Mucosa of descending colon (tissue), 3 donors: ENCODE measurements at regions not wholly inside any gene's neighbourhood (a gene's known extent, or its start where the extent isn't known, plus 50 kb on each side); places are given as distances from the start of the nearest gene placed in this dataset.

Experiments
- ATAC-seq: fragments of 200-7000 bp; cut with Tn5 transposase; one replicate; pipeline ENCODE4 v1.9.1; 2020; ENCODE audit warnings: mild to moderate bottlenecking, moderate library complexity
- DNase-seq, 3 donors: peaks; one replicate each; pipeline ENCODE4 v3.0.0-alpha.2; 2020
- H3K36me3 ChIP-seq: fragments of 200-600 bp; one replicate; pipeline ENCODE4 v1.8.0; 2021; ENCODE audit warnings: low read depth, mild to moderate bottlenecking
- H3K4me1 ChIP-seq: fragments of 200-600 bp; one replicate; pipeline ENCODE4 v1.8.0; 2021; ENCODE audit warnings: low read depth, mild to moderate bottlenecking
- H3K4me3 ChIP-seq: fragments of 200-600 bp; one replicate; pipeline ENCODE4 v1.8.0; 2021; ENCODE audit warnings: mild to moderate bottlenecking
- H3K9me3 ChIP-seq: fragments of 200-600 bp; one replicate; pipeline ENCODE4 v1.8.0; 2021; ENCODE audit warnings: mild to moderate bottlenecking
- intact Hi-C, 2 donors: fragments of 100-400 bp; cut with DNase I in 1 of 2; cut with micrococcal nuclease in 1 of 2; formaldehyde crosslinking; loops; one replicate each; pipeline versions ENCODE4 v1.11.0 to v1.11.1; 2022; cut with DNase I, micrococcal nuclease
- TF ChIP-seq, protein P1 (sequence below): fragments of 200-600 bp; IDR thresholded peaks from one replicate; pipeline ENCODE4 v1.8.0; 2022; ENCODE audit warnings: antibody characterized with exemption, mild to moderate bottlenecking
- donor health status: DM: no; HTN: no; CAD: no; lungs with moderate emphysema.
- donor health status: DM: no; HTN: no; CAD: no.
- donor health status: DM: no; HTN: yes; CAD: no.

DNA sequence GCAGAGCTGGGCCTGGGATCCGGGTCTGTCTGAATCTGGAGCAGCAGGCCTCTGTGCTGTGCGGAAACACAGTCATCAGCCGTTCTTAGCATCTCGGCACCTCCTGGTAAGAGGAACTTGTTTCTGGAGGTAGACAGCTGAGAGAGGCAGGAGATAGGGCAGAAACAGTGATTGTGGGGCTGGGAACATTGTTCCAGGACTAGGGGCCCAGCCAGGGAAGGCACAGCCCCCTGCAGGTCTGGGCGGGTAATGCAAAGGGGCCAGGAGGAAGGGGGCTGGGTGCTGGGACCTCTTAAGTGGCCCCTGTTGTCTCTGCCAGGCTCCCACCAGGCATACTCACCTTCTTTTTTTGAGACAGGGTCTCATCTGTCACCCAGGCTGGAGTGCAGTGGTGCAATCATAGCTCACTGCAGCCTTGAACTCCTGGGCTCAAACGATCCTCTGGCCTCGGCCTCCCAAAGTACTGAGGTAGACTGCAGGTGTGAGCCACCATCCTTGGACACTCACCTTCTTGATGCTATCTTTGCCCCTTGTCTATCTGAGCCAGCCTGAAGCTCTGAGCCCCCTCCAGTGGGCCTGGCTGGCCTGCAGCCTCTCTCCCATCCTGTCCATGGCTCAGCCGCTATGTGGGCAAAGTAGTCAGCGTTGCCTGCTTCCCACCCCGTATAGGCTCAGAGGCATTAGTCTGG lies 134.3 kb upstream of the ZBTB40 start:
- TF ChIP-seq, protein P1, sequence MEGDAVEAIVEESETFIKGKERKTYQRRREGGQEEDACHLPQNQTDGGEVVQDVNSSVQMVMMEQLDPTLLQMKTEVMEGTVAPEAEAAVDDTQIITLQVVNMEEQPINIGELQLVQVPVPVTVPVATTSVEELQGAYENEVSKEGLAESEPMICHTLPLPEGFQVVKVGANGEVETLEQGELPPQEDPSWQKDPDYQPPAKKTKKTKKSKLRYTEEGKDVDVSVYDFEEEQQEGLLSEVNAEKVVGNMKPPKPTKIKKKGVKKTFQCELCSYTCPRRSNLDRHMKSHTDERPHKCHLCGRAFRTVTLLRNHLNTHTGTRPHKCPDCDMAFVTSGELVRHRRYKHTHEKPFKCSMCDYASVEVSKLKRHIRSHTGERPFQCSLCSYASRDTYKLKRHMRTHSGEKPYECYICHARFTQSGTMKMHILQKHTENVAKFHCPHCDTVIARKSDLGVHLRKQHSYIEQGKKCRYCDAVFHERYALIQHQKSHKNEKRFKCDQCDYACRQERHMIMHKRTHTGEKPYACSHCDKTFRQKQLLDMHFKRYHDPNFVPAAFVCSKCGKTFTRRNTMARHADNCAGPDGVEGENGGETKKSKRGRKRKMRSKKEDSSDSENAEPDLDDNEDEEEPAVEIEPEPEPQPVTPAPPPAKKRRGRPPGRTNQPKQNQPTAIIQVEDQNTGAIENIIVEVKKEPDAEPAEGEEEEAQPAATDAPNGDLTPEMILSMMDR, result no peak
- intact Hi-C loops, result no loop called here
- H3K4me1 ChIP-seq, result no peaks in the 10 kb centered on the region
- no peaks in the 10 kb centered on the region for H3K9me3 ChIP-seq
- ATAC-seq, result peak; percentile 36
- no peak overlapping the region for H3K4me3 ChIP-seq
- no peaks in the 10 kb centered on the region for H3K36me3 ChIP-seq
- DNase-seq, result no peak

DNA sequence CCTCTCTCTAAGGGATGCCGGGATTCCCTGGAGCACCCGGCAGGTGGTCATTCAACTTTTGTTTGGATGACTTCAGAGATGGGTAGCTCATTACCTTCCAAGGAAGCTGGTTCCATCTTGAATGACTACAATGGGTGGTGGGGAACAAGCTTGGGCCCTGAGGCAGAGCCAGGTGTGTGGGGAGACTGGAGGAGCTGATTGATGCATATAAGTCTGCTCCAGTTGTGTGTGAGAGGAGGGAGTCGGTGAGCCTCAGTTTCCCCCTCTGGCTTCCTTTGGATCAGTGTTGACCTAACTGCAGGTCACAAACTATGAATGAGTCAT lies 133.8 kb upstream of the ZBTB40 start:
- intact Hi-C loops, result no loop called here
- TF ChIP-seq, protein P1, result no peak
- H3K4me1 ChIP-seq, result no peaks in the 10 kb centered on the region
- H3K9me3 ChIP-seq, result no peaks in the 10 kb centered on the region
- no peak for ATAC-seq
- DNase-seq, result no peak
- H3K36me3 ChIP-seq, result no peaks in the 10 kb centered on the region
- no peak overlapping the region for H3K4me3 ChIP-seq

DNA sequence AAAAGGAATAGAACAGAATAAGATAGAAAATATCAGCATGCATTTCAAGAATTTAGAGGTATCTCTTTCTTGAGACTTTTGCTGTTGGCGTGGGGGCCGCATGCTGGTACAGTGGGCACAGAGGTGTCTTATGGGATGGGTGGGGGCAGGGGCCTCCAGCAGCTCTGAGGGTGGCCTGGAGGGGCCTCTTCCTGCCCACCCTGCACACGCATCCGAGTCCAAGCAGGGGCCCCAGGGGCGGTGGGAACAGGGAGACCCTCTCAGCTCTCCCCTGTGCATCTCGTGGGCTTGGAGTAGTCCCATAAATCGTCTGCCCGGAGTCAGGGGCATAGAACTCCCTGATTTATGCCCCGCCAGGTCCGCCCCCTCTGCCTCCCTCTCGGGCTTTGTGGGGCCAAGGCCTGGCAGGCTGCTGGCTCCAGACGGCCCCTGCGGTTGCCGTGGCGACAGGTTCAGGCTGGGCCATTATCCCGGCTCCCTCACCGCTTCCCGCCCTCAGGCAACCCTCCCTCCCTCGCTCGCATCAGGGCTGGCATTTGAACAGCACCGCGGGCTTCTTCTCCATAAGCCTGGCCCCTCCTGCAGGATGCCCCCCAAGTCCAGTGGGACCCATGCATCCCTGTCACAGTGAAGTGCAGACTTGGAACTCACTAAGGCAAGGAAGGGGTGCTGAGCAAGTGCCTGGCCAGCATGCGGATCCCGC lies 133.2 kb upstream of the ZBTB40 start:
- ATAC-seq (no peak), DNase-seq (no peak)
- intact Hi-C loops, result no loop called here
- Histone ChIP-seq H3K4me3 (no peak overlapping the region), H3K9me3 (no peaks in the 10 kb centered on the region), H3K36me3 (no peaks in the 10 kb centered on the region), H3K4me1 (no peaks in the 10 kb centered on the region)
- TF ChIP-seq, protein P1, result no peak

DNA sequence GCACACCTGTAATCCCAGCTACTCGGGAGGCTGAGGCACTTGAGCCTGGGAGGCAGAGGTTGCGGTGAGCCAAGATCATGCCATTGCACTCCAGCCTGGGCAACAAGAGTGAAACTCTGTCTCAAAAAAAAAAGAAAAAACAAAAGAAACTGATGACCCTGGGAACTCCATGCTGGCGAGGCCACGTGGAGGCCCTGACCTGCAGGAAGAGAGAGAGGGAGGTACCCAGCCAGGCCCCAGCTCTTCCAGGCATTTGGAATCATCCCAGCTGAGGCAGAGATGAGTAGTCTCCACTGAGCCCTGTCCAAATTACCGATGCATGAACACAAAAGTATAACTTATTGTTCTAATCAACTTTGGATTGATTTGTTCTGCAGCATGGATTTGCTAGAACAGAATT lies 132.0 kb upstream of the ZBTB40 start:
- Histone ChIP-seq H3K4me1 (no peaks in the 10 kb centered on the region), H3K9me3 (no peaks in the 10 kb centered on the region), H3K36me3 (no peaks in the 10 kb centered on the region), H3K4me3 (no peak overlapping the region)
- TF ChIP-seq, protein P1, result no peak
- ATAC-seq (no peak), DNase-seq (no peak)
- intact Hi-C loops, result no loop called here

DNA sequence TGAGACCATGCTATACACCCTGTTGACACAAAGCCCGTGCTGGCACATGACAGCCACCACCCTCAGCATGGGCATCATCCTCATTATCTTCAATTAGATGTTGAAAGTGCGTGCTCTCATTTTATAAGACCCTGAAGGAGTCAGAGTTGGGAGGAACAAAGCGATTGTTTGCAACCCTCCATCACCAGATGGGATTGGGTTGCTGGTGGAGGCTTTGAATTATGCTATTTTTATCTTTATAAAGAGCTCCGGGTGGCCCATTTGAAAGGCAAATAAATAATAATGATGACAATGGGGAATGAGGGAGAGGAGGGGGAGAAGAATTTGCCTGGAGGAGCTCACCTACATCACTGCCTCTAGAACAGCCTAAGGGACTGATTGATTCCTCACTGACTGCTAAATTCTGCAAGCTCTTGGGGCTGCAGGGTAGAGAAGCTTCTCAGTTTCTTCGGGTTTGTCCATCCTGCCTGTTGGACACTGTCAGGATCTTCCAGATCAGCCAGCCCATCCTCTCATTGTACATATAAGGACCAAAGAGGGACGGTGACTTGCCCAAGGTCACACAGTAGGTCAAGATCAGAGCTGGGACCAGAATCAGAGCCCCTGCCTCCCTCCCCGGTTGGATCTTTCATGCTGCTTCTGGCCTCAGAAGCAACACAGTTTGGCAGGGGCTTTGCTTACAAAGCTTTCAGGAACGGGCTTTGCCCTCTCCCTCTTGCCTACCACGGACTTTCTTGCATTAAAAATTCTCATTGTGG lies 130.9 kb upstream of the ZBTB40 start:
- no peak for ATAC-seq
- intact Hi-C loops, result no loop called here

More for the DNA sequence above, 130.9 kb upstream of the ZBTB40 start:
- Histone ChIP-seq H3K9me3 (no peaks in the 10 kb centered on the region), H3K4me1 (no peaks in the 10 kb centered on the region), H3K36me3 (no peaks in the 10 kb centered on the region), H3K4me3 (no peak overlapping the region)
- DNase-seq, result no peak
- TF ChIP-seq, protein P1, result no peak
